ENCODE measurements at regions not wholly inside any gene's neighbourhood (a gene's known extent, or its start where the extent isn't known, plus 50 kb on each side); places are given as distances from the start of the nearest gene placed in this dataset.

DNA sequence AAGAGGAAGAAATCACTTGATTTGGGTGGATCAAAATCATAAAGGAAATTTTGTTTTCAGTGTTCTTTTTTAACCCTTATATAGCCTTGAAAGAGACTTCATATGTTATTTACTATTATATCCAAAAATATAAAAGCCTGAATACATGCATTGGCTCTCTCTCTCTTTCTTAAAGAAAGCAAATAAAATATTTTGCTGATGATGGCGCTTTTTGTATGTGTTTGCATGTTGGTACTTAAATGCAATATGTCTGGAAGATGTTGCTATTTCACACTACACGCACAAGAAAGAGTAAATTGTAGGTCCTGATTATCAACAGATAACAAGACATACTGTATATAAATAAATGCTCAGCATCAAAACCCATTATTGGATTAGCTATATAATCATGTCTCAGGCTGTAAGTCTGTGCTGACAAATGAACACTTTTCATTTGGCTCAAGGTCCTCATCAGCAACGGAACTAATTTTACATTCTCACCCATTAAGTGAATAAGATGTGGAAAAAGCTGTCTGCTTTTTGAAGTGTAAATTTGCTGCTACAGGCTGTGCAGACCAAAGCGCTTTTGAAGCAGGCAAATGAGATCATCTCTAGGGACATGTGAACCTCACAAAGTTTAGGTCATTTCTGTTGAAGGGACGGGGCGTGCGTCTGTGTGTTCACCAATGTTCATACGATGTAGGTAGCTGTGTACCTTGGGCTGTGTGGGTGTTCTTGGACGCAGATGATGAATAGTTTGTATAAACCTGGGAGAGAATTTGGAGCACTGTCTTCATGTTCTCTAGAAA is 122.4 kb upstream of the LMO4 start:
- no peak overlapping the region for H3K27ac ChIP-seq
- intact Hi-C loops (cut with DNase I), result no loop called here
- H3K27me3 ChIP-seq, result peaks cover 0 to 7% (median 0%) of the 10 kb centered on the region in 7 donors
- 89 to 91% methylated on average over 9 of the region's 9 CpGs for WGBS, 2 donors
- no peaks in the 10 kb centered on the region for H3K9me3 ChIP-seq
- no peak overlapping the region for H3K4me3 ChIP-seq
- no peaks in the 10 kb centered on the region for H3K36me3 ChIP-seq
- DNase-seq, result no peak
- no peak for ATAC-seq
- TF ChIP-seq CTCF (IDR thresholded peaks at IDR 0.05), result no peak
- peaks cover 0 to 4% (median 0%) of the 10 kb centered on the region in 9 donors for H3K4me1 ChIP-seq

- Histone ChIP-seq H3K36me3 (no peaks in the 10 kb centered on the region), H3K4me3 (no peak overlapping the region), H3K27me3 (peaks cover 0 to 7% (median 0%) of the 10 kb centered on the region in 7 donors), H3K4me1 (peaks cover 0 to 9% (median 0%) of the 10 kb centered on the region in 9 donors), H3K9me3 (no peaks in the 10 kb centered on the region), H3K27ac (no peak overlapping the region)
- no peak for TF ChIP-seq CTCF (IDR thresholded peaks at IDR 0.05)
- DNase-seq (no peak), ATAC-seq (no peak)
- 87 to 89% methylated on average over 2 of the region's 2 CpGs for WGBS, 2 donors
- intact Hi-C loops (cut with DNase I), result no loop called here
These were observed 120.6 kb upstream of the LMO4 start for GRCh38 chr1:87208080-87208479.

DNA sequence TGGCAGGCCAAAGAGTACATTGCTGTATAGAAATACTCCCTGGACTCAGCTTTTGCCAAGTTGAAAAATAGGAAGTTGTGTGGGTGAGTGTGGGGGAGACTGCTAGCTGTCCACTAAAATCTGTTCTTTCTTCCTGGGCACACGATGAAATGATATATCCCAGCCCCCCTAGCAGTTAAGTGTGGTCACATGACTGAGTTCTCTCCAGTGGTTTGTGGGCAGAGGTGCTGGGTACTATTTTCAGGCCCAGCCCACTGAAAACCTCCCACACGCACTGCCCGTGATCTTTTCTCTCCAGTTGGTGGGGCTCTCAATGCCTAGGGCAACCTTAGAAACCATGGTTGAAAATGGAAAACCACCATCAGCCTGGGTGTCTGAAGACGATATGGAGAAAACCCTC is 119.7 kb upstream of the LMO4 start:
- H3K9me3 ChIP-seq, result no peaks in the 10 kb centered on the region
- peaks cover 0 to 7% (median 0%) of the 10 kb centered on the region in 7 donors for H3K27me3 ChIP-seq
- WGBS, 2 donors, result 79 to 80% methylated on average over 4 of the region's 4 CpGs
- H3K36me3 ChIP-seq, result no peaks in the 10 kb centered on the region
- no peak for TF ChIP-seq CTCF (IDR thresholded peaks at IDR 0.05)
- ATAC-seq (peak in 1 of 8 donors; percentile 16), DNase-seq (no peak)
- intact Hi-C loops (cut with DNase I), result loop anchor here in 1 of 10 donors (1.0 kb wide), 1 partner anchor 27 kb away; no protein-coding TSS in a partner anchor
- H3K4me3 ChIP-seq, result no peak overlapping the region
- H3K4me1 ChIP-seq, result peaks cover 0 to 9% (median 0%) of the 10 kb centered on the region in 9 donors
- H3K27ac ChIP-seq, result no peak overlapping the region

DNA sequence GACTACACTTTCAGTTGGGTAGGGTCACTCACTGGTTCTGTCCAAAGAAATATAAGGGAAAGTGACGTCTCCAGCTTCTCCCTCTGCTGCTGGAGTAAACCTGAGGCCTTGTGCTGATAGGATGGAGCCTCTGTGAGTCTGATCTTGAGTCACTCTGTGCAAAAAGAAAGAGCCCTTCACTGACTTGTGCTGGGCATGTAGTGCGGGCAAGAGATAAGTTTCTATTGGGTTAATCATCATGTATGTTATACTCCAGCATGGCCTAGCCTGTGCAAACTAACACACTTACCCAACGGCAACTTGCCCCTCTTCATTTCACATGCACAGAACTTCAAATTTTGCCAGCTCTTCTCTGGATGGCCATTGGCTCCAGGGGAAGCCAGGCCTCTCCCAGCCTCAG is 118.5 kb upstream of the LMO4 start:
- Histone ChIP-seq H3K27me3 (no peaks in the 10 kb centered on the region), H3K4me1 (peaks cover 0 to 5% (median 0%) of the 10 kb centered on the region in 9 donors), H3K9me3 (peaks cover 0 to 4% (median 0%) of the 10 kb centered on the region in 11 donors), H3K27ac (no peak overlapping the region), H3K4me3 (no peak overlapping the region), H3K36me3 (no peaks in the 10 kb centered on the region)
- WGBS, 2 donors, result 84 to 92% methylated on average over 3 of the region's 3 CpGs
- DNase-seq (no peak), ATAC-seq (no peak)
- TF ChIP-seq CTCF (IDR thresholded peaks at IDR 0.05), result no peak
- intact Hi-C loops (cut with DNase I), result no loop called here
